NCI-H2196 (cell line): ENCODE measurements at regions not wholly inside any gene's neighbourhood (a gene's known extent, or its start where the extent isn't known, plus 50 kb on each side); places are given as distances from the start of the nearest gene placed in this dataset.
"Not testable (repeated sequence)": the region's sequence is repeated elsewhere in the genome, so short reads cannot be mapped to it uniquely, and the experiment has no call there.

Experiments used
- DNase-seq: peaks from one replicate; lab custom pipeline; 2025; ENCODE audit not compliant: unreplicated experiment; lab: John Stamatoyannopoulos, UW

DNA sequence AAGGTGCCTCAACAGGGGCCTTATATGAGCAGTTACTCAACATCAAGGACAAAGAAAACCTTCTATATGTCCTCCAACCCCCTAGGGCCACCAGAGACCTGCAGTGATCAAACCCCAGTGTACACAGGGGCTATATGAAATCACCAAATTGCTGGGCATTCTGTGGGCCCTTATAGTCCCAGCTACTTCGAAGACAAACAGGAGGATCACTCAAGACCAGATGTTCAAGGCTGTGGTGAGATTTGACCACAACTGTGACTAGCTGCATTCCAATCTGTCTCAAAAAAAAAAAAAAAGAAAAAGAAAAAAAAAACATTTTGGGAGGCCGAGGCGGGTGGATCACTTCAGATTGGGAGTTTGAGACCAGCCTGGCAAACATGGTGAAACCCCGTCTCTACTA is 51.0 kb upstream of the PRB2 start:
- DNase-seq, result no peak

DNA sequence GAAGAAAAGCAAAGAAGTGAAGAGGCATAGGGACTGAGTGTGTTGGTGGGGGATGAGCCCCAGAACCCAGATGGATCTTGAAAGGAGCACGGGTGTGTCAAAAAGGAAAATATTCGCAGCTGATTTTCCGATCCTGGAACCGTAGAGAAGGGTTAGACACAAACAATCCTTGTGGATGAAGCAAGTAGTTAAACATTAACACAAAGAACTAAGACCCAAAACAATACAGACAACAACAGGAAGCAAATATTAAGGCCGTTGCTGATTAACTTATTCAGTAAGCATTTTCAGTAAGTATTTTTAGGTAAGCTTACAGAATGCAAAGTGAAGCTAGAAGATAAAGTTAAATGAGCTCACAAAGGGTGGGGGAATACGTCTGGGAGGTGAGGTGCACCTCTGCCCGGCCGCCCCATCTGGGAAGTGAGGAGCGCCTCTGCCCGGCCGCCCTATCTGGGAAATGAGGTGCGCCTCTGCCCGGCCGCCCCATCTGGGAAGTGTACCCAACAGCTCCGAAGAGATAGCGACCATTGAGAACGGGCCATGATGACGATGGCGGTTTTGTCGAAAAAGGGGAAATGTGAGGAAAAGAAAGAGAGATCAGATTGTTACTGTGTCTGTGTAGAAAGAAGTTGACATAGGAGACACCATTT is 62.8 kb upstream of the PRB2 start:
- no peak for DNase-seq

DNA sequence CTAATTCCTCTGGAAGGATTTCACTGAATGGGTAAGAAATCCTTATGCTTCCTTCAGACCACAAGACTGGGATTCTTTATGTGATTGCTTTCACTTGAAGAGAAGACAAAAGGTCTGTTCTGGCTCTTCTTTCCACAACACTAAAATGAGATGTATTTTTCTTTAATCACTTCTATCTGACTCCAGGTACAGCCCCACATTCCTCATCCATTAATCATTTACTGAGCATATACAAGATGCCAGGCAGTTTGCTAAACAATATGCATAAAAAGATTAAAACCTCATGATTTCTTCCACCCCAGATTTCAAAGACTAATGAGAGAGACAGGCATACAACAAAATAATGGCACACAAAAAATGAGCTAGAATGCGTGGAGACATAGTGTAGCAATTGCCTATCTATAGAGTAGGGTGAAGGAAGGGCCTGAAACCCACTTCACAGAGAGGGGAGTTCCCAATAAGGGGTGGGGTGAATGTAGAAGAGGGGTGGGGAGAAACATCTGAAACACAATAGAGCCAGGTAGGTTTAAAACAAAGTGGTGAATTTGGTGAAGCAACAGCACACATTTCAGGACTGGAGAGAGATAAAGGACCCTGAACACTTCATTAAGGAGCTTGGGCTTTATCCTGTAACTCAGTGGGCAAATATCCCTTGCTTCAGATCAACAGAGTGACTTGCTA is 65.1 kb upstream of the PRB2 start:
- no peak for DNase-seq

DNA sequence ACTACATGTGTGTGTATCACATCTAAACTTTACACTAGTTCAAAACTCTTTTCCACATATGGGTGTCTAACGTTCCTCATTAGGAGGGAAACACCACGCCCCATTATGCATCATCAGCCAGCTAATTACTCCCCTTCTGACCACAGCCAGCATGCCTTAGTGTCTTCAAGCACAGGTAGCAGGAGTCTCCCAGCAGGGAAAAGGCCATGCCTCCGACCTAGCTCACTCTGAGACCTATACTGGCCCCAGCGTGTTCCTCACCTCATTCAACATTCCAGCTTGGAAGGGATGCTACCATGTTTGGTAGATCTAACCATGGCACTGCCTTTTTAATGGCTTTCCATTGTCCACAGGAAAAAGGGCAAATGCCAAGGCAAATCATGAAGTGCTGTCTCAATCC is 66.1 kb upstream of the PRB2 start:
- no peak for DNase-seq

DNA sequence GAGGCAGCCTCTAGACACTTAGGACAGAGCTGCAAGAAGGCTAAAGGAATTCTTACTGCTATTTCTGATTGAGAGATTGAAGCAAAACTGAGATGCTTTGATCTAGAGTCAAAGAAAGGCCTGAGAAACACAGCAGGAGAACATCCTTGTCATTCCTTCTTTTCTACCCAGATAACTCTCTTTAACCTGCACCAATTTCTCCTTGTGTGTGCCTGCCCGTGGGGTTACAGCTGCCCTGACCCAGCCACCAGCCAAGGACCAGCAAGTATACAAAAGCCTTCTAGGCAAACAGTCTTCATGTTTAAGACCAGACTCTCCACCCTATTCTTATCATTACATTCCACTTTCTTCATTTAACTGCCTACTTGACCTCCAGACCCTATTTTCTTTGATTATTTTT is 81.7 kb upstream of the PRB2 start:
- DNase-seq, result no peak

DNA sequence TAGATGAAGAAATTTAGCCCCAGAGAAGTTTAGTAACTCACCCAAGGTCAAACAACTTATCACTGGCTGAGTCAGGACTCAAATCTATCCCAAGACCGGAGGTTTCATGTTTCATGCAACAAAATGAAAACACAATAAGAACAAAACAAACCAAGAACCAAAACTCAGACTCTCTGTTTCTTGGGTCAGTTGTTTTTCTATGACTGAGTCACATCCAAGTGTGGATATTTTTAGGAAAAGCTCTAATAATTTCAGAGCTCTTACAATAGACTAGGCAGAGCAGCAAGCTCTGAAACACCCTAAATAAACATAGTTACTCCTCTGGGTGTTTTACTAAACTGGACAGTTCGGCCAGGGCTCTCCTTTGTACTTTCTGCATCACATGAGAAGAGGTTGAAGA is 87.6 kb upstream of the PRB2 start:
- DNase-seq, result no peak

DNA sequence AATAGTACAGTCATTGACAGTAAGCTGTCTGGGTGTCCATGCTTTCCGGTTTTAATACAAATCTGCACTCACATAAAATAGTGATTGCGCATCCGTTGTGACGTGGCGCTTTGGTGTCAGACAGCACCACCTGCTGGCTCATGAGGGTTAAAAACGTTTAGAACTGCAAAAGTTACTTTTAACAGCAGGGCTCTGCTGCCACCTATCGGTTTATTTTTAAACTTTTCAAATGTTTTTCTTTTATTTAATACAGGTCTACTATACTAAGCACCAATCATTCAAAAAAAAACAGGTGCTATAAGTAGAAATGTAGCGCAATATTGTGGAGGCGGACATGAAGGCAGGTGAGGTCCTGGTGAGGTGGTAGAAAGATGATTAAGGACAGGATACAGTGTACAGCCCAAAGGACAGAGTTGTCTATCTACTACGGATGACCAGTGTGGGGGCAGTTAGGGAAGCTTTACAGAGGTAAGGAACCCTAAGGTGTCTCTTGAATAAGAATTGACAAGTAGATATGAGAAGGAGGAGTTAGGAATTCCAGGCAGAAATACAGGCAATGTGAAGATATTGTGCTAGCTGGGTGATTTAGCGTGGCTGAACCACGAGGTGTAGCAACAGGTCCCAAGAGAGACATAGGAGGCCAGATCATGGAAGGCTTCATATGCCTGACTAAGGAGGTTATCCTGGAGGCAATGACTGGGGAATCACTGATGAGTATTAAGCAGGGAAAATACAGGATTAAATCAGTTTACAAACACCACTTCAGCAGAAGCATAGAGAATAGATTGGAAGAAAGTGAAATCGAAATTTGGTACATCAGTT is 91.5 kb upstream of the PRB2 start:
- DNase-seq, result peak; percentile 78

DNA sequence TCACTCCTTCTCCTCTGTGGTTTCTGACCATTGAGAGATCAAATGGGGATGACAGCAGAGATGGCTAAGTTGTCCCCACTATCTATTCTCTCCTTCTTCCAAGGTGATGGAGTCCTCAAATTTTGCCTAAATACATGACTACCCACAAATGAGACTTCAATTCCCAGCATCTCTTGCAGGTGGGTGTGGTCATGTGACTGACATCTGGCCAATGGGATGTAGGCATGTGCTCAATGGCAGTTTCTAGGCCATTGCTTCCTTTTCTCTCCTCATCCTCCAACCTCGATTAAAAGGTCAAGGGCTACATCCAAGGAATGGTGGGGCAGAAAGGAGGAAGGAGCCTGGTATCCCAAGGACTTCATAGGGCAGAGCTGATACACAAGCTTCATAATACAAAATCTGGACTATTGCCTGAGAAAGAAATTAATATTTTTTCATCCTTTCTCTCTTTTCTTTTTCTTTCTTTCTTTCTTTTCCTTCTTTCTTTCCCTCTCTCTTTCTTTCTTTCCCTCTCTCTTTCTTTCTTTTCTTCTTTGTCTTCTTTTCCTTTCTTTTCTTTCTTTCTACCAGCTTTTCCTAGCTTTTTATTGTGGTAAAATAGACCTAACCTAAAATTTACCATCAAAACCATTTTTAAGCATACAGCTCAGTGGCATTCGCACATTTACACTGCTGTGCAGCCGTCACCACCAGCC is 100.9 kb upstream of the PRB2 start:
- DNase-seq, result no peak

DNA sequence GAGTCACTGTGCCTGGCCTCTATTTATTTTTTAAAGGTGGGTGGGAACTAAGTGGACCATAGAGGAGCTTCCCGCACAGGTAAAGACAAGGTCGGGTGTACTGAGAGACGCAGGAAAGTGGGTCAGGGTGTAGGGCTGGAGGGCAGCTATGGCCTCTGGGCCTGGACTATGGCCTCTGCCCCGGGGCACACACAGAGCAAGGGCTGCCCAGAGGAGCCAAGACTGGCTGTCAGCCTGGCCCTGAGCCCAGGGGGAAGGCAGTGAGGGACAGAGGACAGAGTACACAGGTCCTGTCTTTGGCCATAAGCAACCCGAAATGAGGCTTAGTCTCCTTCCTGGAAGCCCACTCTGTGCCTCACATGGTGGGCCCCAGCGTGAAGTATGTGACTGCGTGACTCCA is 102.1 kb upstream of the PRB2 start:
- DNase-seq, result no peak

DNA sequence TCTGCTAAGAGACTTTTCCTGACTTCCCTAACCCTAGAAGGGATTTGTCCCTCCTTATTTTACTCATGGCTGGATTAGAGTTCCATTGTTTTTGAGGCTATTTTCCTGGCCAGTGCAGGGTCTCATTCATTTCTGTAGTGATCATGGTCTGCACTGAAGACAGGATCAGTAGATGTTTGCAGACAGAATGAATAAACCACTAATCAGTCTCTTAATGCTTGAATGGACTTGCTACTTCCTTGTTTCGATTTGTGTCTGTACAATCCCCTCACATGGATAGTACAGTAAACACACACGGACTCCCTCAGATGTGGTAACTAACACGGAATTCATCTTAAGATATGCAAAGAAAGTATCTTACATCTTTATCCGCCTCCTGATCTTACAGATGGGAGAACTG is 102.6 kb upstream of the PRB2 start:
- DNase-seq, result no peak

DNA sequence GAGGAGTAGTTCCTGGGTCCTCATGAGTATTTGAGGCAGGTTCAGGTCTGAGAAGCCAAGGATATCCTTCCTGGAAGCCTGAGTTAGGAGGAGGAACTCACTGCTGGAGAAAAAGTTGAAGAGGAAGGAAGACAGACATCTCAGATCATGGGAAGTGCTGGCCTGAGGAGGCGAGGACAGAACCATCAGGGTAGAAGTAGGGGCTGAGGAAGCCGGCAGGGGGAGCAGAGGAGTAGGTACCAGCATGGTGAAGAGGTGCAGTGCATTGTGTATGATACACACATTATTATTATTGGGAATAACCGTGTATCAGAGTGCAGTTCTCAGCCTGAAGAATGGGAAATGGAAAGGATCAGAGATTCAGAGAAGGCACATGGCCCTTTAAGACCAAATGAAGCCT is 103.2 kb upstream of the PRB2 start:
- DNase-seq, result not testable (repeated sequence)

DNA sequence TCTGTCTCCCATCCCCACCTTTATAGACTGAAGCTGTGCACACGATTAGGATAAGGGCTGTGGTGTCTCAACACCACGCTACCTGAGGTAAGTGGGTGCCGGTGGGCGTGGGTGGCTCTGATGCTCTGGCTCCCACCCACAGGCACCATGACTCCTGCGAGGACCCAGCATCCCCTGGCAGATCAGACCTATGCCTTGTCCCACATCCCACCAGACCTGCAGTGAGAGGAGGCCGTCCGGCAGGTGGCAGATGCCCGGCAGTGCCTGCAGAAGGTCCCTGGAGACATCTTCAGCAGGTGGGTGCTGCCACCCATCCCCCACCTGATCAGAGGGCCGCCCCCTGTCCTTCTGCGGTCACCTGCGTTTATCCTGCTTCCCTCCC is 104.4 kb upstream of the PRB2 start:
- no peak for DNase-seq

DNA sequence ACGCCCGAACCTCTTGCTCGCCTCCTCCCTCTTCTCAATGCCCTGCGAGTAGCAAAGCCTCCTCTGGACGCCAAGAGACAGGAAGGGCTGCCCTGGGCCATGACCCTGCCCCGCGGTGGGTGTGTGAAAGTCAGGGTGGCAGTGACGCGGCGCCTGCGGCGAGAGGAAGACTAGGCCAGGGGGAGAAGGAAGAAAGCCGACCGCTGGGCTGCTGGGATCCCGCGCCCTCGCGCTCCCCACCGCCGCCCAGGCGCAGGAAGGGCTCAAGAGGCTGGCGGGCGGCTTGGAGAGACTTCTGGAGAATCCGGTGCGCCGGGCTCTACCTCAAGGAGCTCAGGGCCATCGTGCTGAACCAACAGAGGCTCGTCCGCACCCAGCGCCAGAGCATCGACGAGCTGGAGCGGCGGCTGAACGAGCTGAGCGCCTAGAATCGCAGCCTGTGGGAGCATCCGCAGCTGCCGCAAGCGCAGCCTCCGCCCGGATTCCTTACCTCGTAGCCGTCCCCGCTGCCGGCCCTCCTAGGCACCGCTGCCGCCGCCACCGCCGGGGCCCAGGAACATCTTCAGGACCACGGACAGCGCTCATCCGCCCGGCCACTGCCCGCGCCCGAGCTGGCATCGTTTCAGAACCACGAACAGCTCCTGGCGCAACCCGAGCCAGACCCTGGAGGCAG is 105.0 kb upstream of the PRB2 start:
- no peak for DNase-seq

DNA sequence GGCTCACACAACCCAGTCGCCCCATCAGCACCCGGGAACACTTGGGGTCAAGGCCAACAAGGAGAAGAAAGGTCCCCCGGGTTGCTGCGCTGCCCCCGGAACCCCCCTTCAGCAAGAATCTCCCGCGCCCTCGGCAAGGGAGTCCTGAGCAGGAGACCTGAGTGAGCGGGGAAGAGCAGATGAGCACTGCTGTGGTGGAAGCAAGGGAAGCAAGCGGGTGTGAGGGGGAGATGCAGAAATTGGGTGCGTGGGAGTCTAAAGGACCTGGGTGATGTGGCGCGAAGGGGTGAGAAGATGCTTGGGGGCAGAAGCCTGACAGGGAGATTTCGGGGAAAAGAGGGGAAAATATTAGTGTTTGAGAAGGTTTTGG is 105.5 kb upstream of the PRB2 start:
- DNase-seq, result no peak

DNA sequence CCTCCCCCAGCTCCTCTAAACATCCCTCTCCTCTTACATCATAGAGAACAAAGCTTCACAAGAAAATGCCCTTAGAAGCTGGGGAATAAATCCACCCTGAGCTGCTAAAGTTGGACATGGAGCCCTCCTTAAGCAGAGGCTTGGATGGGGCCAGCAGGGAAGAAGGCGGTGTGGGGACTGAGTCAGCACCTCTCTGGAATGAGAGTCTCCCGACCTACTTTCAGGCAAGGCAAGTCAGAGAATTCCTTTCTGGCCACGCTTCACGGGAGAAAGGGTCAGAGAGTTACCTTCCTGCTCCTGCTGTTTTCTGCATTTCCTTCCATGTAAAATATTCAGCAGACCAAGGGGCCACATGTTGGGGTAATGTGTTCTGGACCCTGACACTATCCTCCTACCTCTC is 113.3 kb upstream of the PRB2 start:
- no peak for DNase-seq

DNA sequence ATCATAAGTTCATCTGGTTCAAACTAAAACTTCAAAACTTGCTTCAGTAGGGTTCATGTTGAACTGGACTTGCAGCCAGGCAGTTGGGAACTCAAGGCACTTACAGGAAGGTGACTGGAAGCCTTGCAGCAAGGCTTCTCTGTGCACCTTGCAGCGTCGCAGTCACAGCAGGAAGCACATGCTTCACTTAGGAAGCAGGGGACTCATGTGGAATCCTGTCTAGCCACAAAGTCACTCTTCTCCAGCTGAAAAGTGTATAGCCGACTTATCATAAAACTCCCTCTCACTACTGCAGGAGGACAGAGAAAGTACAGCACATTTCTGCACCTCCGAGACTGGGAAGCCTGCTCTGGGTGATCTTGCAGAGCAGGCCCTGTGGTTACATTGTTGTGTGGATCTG is 114.0 kb upstream of the PRB2 start:
- DNase-seq, result no peak

DNA sequence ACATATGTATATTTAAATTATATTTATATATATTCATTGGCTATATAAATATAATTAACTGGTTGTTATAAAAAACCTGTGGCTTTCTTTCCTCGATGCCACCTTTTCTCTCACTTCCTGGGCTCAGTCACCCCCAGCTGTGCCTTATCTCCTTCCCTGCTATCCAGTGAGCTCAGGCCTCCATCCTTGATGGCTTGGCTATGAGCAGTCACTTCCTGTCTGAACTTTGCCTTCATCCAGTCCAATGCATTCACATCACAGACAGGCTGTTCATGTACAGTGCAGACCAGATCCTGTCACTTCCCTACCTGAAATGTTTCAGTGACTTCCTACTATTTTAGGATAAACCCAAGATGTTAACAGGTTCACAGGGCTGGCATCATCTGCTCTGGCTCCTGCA is 115.3 kb upstream of the PRB2 start:
- DNase-seq, result no peak

DNA sequence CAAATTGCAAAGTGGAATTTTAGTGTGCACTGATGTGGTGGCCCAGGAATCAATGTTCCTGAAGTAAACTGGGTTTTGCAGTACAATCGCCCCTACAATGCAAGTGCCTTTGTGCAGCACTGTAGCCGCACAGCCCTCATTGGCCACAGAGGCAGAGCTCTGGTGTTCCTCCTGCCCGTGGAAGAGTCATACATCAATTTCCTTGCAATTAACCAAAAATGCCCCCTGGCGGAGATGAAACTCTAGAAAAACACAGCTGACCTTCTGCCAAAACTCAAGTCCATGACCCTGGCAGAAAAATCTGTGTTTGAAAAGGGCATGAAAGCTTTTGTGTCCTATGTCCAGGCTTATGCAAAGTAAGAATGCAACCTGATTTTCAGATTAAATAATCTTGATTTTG is 117.9 kb upstream of the PRB2 start:
- no peak for DNase-seq

DNA sequence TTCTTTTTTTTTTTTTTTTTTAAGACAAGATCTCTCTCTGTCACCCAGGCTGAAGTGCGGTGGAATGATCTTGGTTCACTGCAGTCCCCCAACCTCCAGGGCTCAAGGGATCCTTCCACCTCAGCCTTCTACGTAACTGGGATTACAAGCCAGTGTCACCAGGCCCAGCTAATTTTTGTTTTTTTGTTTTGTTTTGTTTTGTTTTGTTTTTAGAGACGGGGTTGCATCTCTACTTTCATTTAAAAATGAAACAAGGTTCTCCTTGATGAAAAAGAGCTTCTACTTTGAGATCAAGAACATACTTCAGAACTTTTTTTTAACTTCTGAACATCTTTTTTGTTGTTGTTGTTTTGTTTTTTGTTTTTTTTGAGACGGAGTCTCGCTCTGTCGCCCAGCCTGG is 121.7 kb upstream of the PRB2 start:
- no peak for DNase-seq

DNA sequence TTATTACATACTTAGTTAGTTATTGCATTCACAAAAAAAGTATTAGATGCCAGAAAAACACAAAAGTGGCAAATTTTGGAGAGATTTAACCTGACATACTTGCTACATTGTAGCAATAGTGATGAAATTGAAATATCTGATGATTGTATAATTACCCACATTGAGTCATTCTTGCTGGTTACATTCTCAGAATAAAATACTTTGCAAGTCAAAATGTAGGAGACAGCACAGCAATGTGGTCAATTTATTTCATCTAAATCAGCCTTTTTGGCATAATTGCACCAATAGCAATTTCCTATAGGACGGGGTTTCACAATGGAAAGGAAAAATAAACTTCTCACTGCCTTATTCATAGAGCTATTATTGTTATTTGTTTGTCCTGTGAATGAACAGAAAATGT is 125.0 kb upstream of the ETV6 start:
- no peak for DNase-seq

DNA sequence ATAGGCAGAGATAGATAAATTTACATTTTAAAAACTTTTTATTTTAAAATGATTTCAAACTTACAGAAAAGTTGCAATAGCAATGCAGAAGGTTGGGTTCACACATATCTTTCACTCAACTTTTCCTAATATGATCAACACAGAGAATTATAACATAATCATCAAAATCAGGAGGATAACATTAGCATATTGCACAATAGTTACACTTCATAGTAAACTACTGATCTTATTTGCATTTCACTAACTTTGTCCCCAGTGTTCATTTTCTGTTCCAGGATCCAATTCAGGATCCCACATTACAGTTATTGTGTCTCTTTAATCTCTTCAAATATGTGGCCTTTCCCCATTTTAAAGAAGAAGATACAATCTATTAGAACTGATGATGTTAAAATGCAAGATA is 115.4 kb upstream of the ETV6 start:
- no peak for DNase-seq
